PC-9 (cell line): ENCODE measurements at regions not wholly inside any gene's neighbourhood (a gene's known extent, or its start where the extent isn't known, plus 50 kb on each side); places are given as distances from the start of the nearest gene placed in this dataset.

Source experiments
- EZH2 ChIP-seq: fragments of 200-600 bp; sonication (generic); IDR thresholded peaks from 2 replicates; pipeline ENCODE4 v1.8.0; 2017; ENCODE audit warnings: antibody characterized with exemption, low read depth
- TF ChIP-seq, protein P1 (sequence below): fragments of 200-600 bp; sonication (generic); conservative IDR thresholded peaks from 2 replicates; pipeline ENCODE4 v1.6.1; 2017; ENCODE audit warnings: mixed run types, antibody characterized with exemption, mild to moderate bottlenecking, moderate library complexity

DNA sequence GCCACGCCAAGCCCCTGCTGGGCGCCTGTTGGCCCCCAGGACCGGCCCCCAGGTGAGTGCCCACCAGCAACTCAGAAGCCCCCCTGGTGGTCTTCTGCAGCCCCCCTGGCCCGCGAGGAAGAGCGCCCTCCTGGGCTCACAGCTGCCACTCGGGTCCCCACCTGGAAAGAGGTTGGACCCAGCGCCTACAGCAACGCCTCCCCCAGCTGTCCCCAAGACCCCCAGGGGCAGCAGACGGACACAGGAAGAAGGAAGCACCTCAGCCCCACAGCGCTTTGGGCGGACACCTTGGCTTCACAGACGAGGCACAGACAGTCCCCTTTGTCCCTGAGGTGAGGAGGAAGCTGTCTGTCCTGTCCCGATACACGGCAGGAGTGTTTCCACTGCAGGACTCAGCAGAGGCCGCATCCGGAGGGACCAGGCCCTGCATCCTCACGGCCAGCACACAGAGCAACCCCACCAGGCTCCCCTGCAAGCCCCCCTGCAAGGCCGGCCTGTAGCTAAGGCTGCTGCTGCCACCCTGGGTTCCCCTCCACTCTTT lies 115.6 kb upstream of the NKX1-1 start:
- TF ChIP-seq, protein P1, sequence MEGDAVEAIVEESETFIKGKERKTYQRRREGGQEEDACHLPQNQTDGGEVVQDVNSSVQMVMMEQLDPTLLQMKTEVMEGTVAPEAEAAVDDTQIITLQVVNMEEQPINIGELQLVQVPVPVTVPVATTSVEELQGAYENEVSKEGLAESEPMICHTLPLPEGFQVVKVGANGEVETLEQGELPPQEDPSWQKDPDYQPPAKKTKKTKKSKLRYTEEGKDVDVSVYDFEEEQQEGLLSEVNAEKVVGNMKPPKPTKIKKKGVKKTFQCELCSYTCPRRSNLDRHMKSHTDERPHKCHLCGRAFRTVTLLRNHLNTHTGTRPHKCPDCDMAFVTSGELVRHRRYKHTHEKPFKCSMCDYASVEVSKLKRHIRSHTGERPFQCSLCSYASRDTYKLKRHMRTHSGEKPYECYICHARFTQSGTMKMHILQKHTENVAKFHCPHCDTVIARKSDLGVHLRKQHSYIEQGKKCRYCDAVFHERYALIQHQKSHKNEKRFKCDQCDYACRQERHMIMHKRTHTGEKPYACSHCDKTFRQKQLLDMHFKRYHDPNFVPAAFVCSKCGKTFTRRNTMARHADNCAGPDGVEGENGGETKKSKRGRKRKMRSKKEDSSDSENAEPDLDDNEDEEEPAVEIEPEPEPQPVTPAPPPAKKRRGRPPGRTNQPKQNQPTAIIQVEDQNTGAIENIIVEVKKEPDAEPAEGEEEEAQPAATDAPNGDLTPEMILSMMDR, result no peak
- TF ChIP-seq EZH2, result no peak
